GM12874 (cell line): ENCODE measurements at regions not wholly inside any gene's neighbourhood (a gene's known extent, or its start where the extent isn't known, plus 50 kb on each side); places are given as distances from the start of the nearest gene placed in this dataset.

Source experiments
- CTCF ChIP-seq: IDR thresholded peaks from 2 replicates; pipeline ENCODE4 v1.5.1; 2011; ENCODE audit warnings: low read depth, mild to moderate bottlenecking, control low read depth, low read length, moderate library complexity; ENCODE audit not compliant: insufficient read depth

- TF ChIP-seq CTCF = no peak
Observed at GRCh38 chr5:158033724-158034123, 174.8 kb upstream of the CLINT1 start.

GRCh38 chr5:158033076-158033475 is 174.1 kb upstream of the CLINT1 start:
- no peak for TF ChIP-seq CTCF

- TF ChIP-seq CTCF = no peak
Observed at GRCh38 chr5:158032246-158032645, 173.3 kb upstream of the CLINT1 start.

- no peak for TF ChIP-seq CTCF
Observed at GRCh38 chr5:158027806-158028775, 169.1 kb upstream of the CLINT1 start.

- no peak for TF ChIP-seq CTCF
Observed at GRCh38 chr5:158026304-158027031, 167.5 kb upstream of the CLINT1 start.

GRCh38 chr5:158023266-158023665 is 164.3 kb upstream of the CLINT1 start:
- TF ChIP-seq CTCF = no peak

- TF ChIP-seq CTCF = no peak
Observed at GRCh38 chr5:158022837-158023236, 163.9 kb upstream of the CLINT1 start.
